ENCODE measurements at regions not wholly inside any gene's neighbourhood (a gene's known extent, or its start where the extent isn't known, plus 50 kb on each side); places are given as distances from the start of the nearest gene placed in this dataset.

GRCh38 chr5:2696156-2696807, 55.2 kb downstream of the IRX2 start:
- TF ChIP-seq CTCF (IDR thresholded peaks at IDR 0.05): no peak
- TF ChIP-seq POLR2A (IDR thresholded peaks at IDR 0.05): no peak
